GM12891 (cell line): ENCODE measurements at regions not wholly inside any gene's neighbourhood (a gene's known extent, or its start where the extent isn't known, plus 50 kb on each side); places are given as distances from the start of the nearest gene placed in this dataset.
"Not testable (repeated sequence)": the region's sequence is repeated elsewhere in the genome, so short reads cannot be mapped to it uniquely, and the experiment has no call there.

Source experiments
- DNase-seq: peaks from one replicate; pipeline ENCODE4 v3.0.0; 2011; ENCODE audit warnings: low spot score; ENCODE audit not compliant: insufficient read length
- FAIRE-seq: peaks from 2 replicates; lab custom pipeline; 2011; peaks lifted over from hg19 to GRCh38; lab: Jason Lieb, UNC

DNA sequence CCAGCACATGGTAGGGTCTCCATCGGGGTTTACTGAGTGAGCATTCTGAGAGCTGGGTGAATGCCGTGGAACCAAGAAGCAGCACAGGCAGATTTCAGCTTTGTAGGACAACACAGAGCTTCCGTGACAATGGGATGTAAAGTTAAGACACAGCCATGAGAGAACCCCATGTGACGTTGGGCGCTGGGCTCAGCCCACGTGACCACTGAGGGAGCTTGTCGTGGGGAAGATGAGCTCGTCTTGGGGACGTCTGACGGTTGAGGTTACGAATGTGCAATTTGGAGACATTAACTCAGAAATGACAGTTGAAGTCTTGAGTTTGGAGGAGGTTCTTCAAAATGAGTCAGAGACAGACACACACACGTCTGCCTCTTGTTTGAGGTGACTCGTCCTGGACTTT lies 51.5 kb upstream of the MUC20 start:
- not testable (repeated sequence) for DNase-seq, FAIRE-seq

DNA sequence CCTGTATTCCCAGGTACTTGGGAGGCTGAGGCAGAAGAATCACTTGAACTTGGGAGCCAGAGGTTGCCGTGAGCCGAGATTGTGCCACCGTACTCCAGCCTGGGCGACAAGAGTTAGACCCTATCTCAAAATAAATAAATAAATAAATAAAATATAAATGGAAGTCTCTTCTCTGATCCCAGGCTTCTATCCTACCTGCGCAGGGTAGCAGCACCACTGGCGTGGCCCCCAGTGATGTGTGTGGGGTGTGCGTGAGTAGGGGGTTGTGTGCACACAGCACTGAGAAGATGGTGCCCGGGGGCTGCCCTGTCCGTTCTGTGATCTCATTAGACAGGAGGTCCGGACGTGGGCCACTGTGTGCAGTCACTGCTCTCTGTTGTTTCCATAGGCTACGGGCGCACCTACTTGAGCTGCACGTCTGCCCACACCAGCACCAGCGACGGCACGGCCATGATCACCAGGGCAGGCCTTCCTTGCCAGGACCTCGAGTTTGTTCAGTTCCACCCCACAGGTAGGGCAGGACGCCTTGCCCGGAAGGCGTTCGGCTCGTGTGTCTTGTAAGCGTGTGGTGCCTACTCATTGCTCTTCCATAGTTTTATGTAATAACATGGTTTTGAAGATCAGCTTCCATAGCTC lies 52.5 kb upstream of the MUC20 start:
- FAIRE-seq, DNase-seq: not testable (repeated sequence)

- not testable (repeated sequence) for DNase-seq, FAIRE-seq
These were observed 55.5 kb upstream of the MUC20 start for GRCh38 chr3:195665311-195665710.

DNA sequence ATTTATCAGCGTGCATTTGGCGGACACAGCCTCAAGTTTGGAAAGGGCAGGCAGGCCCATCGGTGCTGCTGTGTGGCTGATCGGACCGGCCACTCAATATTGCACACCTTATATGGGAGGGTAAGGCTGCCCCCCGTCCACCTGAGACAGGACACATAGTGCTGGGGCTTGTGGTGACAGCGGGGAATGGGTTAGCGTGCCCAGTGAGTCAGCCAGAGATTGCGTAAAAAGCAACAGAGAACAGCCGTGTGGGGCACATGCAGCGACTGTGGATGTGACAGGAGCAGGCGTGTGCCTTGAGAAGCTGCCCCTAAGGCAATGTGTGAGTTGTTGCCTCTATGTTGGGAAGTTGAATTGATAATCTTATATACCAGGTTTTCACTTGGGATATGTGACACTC lies 56.6 kb upstream of the MUC20 start:
- not testable (repeated sequence) for FAIRE-seq, DNase-seq

- not testable (repeated sequence) for DNase-seq, FAIRE-seq
These were observed 61.6 kb upstream of the MUC20 start for GRCh38 chr3:195659136-195659533.

- not testable (repeated sequence) for FAIRE-seq, DNase-seq
These were observed 62.2 kb upstream of the MUC20 start for GRCh38 chr3:195658381-195659135.

DNA sequence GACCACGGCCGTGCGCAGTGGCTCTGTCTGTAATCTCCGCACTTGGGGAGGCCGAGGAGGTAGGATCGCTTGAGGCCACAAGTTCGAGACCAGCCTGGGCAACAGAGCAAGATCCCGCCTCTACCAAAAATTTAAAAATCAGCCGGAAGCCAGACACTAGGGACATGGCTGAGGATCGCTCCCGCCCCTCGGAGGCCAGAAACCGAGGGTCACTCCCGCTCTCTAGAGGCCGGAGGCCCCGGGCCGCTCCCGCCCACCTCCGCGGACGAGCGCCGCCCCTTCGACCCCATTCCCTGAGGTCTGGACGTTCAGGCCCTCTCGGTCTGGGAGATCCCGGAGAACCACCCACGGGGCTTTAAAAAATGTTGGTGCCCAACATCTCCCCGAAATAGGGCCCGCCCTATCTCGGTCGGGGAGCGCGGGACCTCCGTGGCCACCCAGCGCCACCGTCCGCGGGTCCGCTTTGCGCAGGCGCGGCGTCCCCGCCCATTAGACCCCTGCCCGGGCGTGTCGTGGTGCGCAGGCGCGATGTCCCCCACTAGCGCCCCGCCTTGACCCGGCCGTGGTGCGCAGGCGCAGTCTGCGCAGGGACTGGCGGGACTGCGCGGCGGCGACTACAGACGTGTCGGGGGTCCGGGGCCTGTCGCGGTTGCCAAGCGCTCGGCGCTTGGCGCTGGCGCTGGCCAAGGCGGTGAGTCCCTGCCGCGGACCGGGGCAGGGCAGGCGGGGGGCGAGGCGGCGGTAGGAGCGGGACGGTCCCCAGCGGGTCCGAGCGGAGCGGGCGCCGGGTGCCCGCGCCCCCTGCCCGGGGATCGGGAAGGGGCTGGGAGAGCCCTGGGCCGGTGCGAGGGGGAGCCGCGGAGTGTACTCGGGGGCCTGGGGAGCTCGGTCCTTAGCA lies 63.1 kb upstream of the MUC20 start:
- DNase-seq = not testable (repeated sequence)

GRCh38 chr3:195656091-195656490 lies 64.7 kb upstream of the MUC20 start:
- DNase-seq, FAIRE-seq: not testable (repeated sequence)

More for the DNA sequence above, 63.1 kb upstream of the MUC20 start:
- FAIRE-seq = peak; percentile 94

DNA sequence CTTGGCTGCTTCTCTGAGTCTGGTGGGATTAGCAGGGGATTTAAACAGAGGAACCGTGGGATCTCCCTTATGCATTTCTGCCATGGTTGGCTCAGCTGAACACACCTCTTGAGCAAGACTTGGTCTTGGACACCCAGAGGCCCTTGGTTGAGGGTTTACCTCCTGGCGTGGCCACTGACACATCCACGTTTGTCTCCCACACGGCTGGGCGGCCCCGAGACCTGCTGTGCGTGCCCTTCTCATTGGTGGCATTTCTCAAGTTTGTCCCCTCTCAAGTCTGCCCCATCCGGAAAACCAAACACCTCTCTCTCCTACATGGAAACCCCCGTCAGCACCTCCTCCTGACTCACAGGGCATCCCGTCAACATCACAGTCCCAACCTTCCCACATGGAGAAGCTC lies 66.0 kb upstream of the MUC20 start:
- not testable (repeated sequence) for FAIRE-seq, DNase-seq

- not testable (repeated sequence) for DNase-seq, FAIRE-seq
These were observed 66.6 kb upstream of the MUC20 start for GRCh38 chr3:195654138-195654537.

GRCh38 chr3:195653641-195654040 lies 67.1 kb upstream of the MUC20 start:
- DNase-seq, FAIRE-seq: not testable (repeated sequence)

DNA sequence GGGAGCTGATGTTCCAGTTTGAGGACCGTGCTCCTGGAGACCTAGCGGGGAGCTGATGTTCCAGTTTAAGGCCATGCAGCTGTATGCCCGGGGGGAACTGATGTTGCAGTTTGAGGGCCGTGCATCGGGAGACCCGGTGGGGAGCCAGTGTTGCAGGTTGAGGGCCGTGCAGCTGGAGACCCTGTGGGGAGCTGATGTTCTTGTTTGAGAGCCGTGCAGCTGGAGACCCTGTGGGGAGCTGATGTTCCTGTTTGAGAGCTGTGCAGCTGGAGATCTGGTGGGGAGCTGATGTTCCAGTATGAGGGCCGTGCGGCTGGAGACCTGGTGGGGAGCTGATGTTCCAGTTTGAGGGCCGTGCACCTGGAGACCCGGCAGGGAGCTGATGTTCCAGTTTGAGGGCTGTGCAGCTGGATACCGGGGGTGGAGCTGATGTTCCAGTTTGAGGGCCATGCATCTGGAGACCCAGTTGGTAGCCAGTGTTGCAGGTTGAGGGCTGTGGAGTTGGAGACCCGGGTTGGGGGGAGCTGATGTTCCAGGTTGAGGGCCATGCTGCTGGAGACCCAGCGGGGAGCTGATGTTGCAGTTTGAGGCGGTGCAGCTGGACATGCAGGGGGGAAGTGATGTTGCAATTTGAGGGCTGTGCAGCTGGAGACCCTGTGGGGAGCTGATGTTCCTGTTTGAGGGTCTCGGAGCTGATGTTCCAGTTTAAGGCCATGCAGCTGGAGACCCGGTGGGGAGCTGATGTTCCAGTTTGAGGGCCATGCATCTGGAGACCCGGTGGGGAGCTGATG lies 64.4 kb upstream of the APOD start:
- not testable (repeated sequence) for DNase-seq, FAIRE-seq

- not testable (repeated sequence) for FAIRE-seq, DNase-seq
These were observed 62.1 kb upstream of the APOD start for GRCh38 chr3:195645872-195646271.

GRCh38 chr3:195643245-195643644 lies 59.5 kb upstream of the APOD start:
- DNase-seq, FAIRE-seq: not testable (repeated sequence)

- FAIRE-seq = not testable (repeated sequence)
These were observed 58.6 kb upstream of the APOD start for GRCh38 chr3:195642311-195642710.

GRCh38 chr3:195638456-195638855 lies 54.7 kb upstream of the APOD start:
- FAIRE-seq, DNase-seq: not testable (repeated sequence)

More at GRCh38 chr3:195642311-195642710, 58.6 kb upstream of the APOD start:
- DNase-seq = not testable (repeated sequence)

DNA sequence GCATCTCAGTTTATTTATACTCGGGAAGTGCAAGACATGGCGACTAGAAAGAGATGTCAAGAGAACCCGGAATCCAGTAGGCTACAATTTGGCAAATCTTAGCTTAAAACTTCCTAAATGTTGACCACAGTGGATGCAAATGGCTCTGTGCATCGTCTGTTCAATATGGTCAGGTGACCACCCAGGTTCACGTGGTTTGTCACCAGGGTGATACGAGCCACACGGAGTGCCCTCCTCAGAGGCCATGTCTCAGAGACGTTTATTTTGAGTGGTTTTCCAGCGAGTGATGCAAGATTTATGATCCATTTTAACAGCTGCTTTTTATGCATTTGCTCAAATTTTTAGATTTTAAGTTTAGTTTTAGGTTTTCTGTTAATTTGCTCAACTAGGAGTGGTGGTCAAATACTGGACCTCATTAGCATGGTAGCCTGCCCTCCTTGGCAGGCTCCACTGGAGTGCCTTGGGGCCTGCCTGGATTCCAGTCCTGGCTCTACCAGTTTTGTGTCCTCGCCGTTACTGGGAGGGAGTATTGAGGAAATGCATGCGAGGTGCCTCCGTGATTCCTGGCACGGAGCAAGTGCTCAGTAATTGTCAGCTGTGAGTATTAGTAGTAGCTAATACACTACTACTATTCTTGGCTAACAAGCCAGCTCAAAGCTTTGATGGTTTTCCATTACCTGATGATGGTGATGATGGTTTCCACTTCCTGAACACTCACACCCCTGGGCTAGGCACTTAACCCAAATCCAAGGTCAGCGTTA lies 53.9 kb upstream of the APOD start:
- DNase-seq, FAIRE-seq: not testable (repeated sequence)

DNA sequence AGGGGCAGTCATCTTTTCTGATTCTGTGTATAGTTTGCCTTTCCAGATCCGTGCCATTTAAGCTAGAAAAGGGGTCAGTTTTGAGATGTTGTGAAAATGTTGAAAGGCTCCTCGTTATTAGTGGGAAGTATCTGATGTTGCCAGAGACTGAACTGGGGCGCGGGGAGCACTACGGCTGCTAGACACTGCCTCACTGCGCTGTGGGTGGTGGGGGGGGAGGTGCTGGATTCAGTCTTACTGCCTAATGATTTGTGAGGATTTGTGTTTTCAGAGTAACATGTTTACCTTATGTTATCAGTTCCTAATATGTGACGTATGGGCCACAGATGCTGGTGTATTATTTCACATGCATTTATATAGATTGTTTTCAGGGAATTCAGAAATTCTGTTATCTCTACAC lies 53.3 kb upstream of the APOD start:
- FAIRE-seq, DNase-seq: not testable (repeated sequence)
